ENCODE measurements at regions not wholly inside any gene's neighbourhood (a gene's known extent, or its start where the extent isn't known, plus 50 kb on each side); places are given as distances from the start of the nearest gene placed in this dataset.

- no peak for TF ChIP-seq TEAD4 (IDR thresholded peaks at IDR 0.05)
These were observed 78.3 kb upstream of the LMO4 start for GRCh38 chr1:87250336-87250735.

DNA sequence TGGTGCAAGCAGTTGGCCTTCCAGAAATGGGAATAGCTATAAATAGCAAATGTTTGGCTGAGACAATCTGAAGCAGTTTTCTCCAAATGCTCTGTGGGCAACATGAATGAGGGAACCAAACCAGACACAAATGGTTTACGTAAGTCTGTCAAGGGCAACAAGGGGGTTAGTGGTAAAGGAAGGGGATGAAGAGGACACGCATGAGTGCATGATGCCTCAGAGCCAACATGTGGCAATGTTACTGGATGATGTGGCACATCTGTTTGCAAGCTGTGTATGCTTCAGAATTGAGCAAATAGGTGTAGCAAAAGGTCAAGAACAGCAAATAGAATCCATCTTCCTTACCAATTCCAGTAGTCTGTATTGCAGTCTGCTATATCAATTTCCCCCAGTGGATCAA lies 76.3 kb upstream of the LMO4 start:
- no peak for TF ChIP-seq CEBPB (IDR thresholded peaks at IDR 0.05)
- no peak for TF ChIP-seq YY1 (IDR thresholded peaks at IDR 0.05; ENCODE audit: low read depth)
- no peak for TF ChIP-seq TCF12 (IDR thresholded peaks at IDR 0.05; ENCODE audit: low read depth)
- no peak for TF ChIP-seq TAF1 (IDR thresholded peaks at IDR 0.05; ENCODE audit: low read depth)
- no peak for TF ChIP-seq RAD21 (IDR thresholded peaks at IDR 0.05; ENCODE audit: low read depth)
- no peak for TF ChIP-seq FOXM1 (IDR thresholded peaks at IDR 0.05; ENCODE audit: borderline replicate concordance, low read depth)
- no peak for TF ChIP-seq CREB1 (IDR thresholded peaks at IDR 0.05; ENCODE audit: low read depth)
- no peak for TF ChIP-seq EGR1 (IDR thresholded peaks at IDR 0.05)
- no peak for TF ChIP-seq ZBTB7A (IDR thresholded peaks at IDR 0.05; ENCODE audit: low read depth)
- TF ChIP-seq MAX (IDR thresholded peaks at IDR 0.05) = no peak
- TF ChIP-seq, protein P1, sequence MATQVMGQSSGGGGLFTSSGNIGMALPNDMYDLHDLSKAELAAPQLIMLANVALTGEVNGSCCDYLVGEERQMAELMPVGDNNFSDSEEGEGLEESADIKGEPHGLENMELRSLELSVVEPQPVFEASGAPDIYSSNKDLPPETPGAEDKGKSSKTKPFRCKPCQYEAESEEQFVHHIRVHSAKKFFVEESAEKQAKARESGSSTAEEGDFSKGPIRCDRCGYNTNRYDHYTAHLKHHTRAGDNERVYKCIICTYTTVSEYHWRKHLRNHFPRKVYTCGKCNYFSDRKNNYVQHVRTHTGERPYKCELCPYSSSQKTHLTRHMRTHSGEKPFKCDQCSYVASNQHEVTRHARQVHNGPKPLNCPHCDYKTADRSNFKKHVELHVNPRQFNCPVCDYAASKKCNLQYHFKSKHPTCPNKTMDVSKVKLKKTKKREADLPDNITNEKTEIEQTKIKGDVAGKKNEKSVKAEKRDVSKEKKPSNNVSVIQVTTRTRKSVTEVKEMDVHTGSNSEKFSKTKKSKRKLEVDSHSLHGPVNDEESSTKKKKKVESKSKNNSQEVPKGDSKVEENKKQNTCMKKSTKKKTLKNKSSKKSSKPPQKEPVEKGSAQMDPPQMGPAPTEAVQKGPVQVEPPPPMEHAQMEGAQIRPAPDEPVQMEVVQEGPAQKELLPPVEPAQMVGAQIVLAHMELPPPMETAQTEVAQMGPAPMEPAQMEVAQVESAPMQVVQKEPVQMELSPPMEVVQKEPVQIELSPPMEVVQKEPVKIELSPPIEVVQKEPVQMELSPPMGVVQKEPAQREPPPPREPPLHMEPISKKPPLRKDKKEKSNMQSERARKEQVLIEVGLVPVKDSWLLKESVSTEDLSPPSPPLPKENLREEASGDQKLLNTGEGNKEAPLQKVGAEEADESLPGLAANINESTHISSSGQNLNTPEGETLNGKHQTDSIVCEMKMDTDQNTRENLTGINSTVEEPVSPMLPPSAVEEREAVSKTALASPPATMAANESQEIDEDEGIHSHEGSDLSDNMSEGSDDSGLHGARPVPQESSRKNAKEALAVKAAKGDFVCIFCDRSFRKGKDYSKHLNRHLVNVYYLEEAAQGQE (IDR thresholded peaks at IDR 0.05; ENCODE audit: low read depth) = no peak

DNA sequence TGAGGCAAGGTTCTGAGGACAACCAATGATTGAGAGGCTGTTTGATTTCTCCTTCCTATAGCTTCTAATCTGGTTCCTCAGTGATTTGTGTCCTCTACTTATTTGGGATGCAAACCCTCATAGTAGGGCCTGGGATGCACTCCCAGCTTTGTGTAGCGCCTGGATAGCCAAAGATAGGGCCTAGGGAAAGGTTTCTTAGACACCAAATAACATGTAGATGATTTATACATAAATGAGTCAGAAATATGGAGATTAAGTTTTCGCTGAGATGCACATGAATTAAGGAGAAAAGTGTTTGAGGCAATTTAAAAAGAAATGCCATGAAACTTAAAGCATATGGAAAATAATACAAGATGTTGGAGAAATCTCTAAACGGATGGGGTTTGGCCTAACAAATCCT lies 66.0 kb upstream of the LMO4 start:
- no peak for TF ChIP-seq CEBPB (IDR thresholded peaks at IDR 0.05)
- no peak for TF ChIP-seq MAX (IDR thresholded peaks at IDR 0.05)
- TF ChIP-seq TAF1 (IDR thresholded peaks at IDR 0.05; ENCODE audit: low read depth) = no peak
- TF ChIP-seq TEAD4 (IDR thresholded peaks at IDR 0.05) = no peak
- TF ChIP-seq, protein P1 (IDR thresholded peaks at IDR 0.05; ENCODE audit: low read depth) = no peak
- TF ChIP-seq CREB1 (IDR thresholded peaks at IDR 0.05; ENCODE audit: low read depth) = no peak
- TF ChIP-seq NFIC (IDR thresholded peaks at IDR 0.05) = no peak
- no peak for TF ChIP-seq EP300 (IDR thresholded peaks at IDR 0.05; ENCODE audit: borderline replicate concordance)
- no peak for TF ChIP-seq EGR1 (IDR thresholded peaks at IDR 0.05)
- TF ChIP-seq FOXM1 (IDR thresholded peaks at IDR 0.05; ENCODE audit: borderline replicate concordance, low read depth) = no peak
- no peak for TF ChIP-seq TCF12 (IDR thresholded peaks at IDR 0.05; ENCODE audit: low read depth)
- no peak for TF ChIP-seq RAD21 (IDR thresholded peaks at IDR 0.05; ENCODE audit: low read depth)

DNA sequence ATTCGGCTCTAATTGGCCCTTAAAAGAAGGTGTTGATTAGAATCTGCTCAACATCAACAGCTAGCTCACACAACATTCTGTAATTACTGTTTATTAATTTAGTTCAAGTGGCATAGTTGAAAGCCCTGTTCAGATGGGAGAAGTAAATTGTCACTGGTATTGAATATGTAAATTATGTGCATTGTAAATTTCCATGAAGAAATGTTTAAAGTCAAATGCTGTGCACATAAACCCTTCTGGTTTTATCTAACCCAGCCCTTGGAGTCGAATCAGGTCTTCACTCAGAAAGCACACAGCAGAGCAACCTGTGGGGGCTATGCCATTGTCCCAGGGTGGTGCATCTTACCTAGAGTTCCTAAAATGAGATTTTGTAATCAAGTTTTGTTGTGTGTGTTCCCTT lies 65.4 kb upstream of the LMO4 start:
- TF ChIP-seq TCF12 (IDR thresholded peaks at IDR 0.05; ENCODE audit: low read depth) = no peak
- TF ChIP-seq EP300 (IDR thresholded peaks at IDR 0.05; ENCODE audit: borderline replicate concordance) = no peak
- no peak for TF ChIP-seq MAX (IDR thresholded peaks at IDR 0.05)
- no peak for TF ChIP-seq CREB1 (IDR thresholded peaks at IDR 0.05; ENCODE audit: low read depth)
- TF ChIP-seq, protein P1 (IDR thresholded peaks at IDR 0.05; ENCODE audit: low read depth) = no peak
- no peak for TF ChIP-seq FOXM1 (IDR thresholded peaks at IDR 0.05; ENCODE audit: borderline replicate concordance, low read depth)
- no peak for TF ChIP-seq CEBPB (IDR thresholded peaks at IDR 0.05)
- TF ChIP-seq YY1 (IDR thresholded peaks at IDR 0.05; ENCODE audit: low read depth) = no peak
- TF ChIP-seq ZBTB7A (IDR thresholded peaks at IDR 0.05; ENCODE audit: low read depth) = no peak

GRCh38 chr1:87263785-87264184 lies 64.9 kb upstream of the LMO4 start:
- TF ChIP-seq CREB1 (IDR thresholded peaks at IDR 0.05; ENCODE audit: low read depth) = no peak
- TF ChIP-seq MAX (IDR thresholded peaks at IDR 0.05) = no peak
- no peak for TF ChIP-seq TEAD4 (IDR thresholded peaks at IDR 0.05)
- TF ChIP-seq TCF12 (IDR thresholded peaks at IDR 0.05; ENCODE audit: low read depth) = no peak
- no peak for TF ChIP-seq TAF1 (IDR thresholded peaks at IDR 0.05; ENCODE audit: low read depth)
- TF ChIP-seq EGR1 (IDR thresholded peaks at IDR 0.05) = no peak

- no peak for TF ChIP-seq CEBPB (IDR thresholded peaks at IDR 0.05)
- no peak for TF ChIP-seq TAF1 (IDR thresholded peaks at IDR 0.05; ENCODE audit: low read depth)
- no peak for TF ChIP-seq FOXM1 (IDR thresholded peaks at IDR 0.05; ENCODE audit: borderline replicate concordance, low read depth)
- no peak for TF ChIP-seq MAX (IDR thresholded peaks at IDR 0.05)
- TF ChIP-seq, protein P1 (IDR thresholded peaks at IDR 0.05; ENCODE audit: low read depth) = no peak
- TF ChIP-seq NFIC (IDR thresholded peaks at IDR 0.05) = no peak
- TF ChIP-seq, protein P2, sequence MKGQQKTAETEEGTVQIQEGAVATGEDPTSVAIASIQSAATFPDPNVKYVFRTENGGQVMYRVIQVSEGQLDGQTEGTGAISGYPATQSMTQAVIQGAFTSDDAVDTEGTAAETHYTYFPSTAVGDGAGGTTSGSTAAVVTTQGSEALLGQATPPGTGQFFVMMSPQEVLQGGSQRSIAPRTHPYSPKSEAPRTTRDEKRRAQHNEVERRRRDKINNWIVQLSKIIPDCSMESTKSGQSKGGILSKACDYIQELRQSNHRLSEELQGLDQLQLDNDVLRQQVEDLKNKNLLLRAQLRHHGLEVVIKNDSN (IDR thresholded peaks at IDR 0.05) = no peak
- no peak for TF ChIP-seq YY1 (IDR thresholded peaks at IDR 0.05; ENCODE audit: low read depth)
- no peak for TF ChIP-seq ZBTB7A (IDR thresholded peaks at IDR 0.05; ENCODE audit: low read depth)
- no peak for TF ChIP-seq TCF12 (IDR thresholded peaks at IDR 0.05; ENCODE audit: low read depth)
- no peak for TF ChIP-seq RAD21 (IDR thresholded peaks at IDR 0.05; ENCODE audit: low read depth)
- TF ChIP-seq EGR1 (IDR thresholded peaks at IDR 0.05) = no peak
- TF ChIP-seq CREB1 (IDR thresholded peaks at IDR 0.05; ENCODE audit: low read depth) = no peak
- TF ChIP-seq EP300 (IDR thresholded peaks at IDR 0.05; ENCODE audit: borderline replicate concordance) = no peak
- TF ChIP-seq TEAD4 (IDR thresholded peaks at IDR 0.05) = no peak
These were observed 63.7 kb upstream of the LMO4 start for GRCh38 chr1:87264976-87265375.
